HG03097 (cell line): ENCODE measurements at regions not wholly inside any gene's neighbourhood (a gene's known extent, or its start where the extent isn't known, plus 50 kb on each side); places are given as distances from the start of the nearest gene placed in this dataset.
"Not testable (repeated sequence)": the region's sequence is repeated elsewhere in the genome, so short reads cannot be mapped to it uniquely, and the experiment has no call there.

Source experiments
- ATAC-seq: cut with Tn5 transposase; IDR thresholded peaks from one replicate; pipeline ENCODE4 v1.9.1; 2021; ENCODE audit not compliant: unreplicated experiment, low FRiP score

GRCh38 chrX:95953564-95953963, 731.1 kb upstream of the DIAPH2 start:
- no peak for ATAC-seq

GRCh38 chrX:95956745-95957144, 727.9 kb upstream of the DIAPH2 start:
- no peak for ATAC-seq

DNA sequence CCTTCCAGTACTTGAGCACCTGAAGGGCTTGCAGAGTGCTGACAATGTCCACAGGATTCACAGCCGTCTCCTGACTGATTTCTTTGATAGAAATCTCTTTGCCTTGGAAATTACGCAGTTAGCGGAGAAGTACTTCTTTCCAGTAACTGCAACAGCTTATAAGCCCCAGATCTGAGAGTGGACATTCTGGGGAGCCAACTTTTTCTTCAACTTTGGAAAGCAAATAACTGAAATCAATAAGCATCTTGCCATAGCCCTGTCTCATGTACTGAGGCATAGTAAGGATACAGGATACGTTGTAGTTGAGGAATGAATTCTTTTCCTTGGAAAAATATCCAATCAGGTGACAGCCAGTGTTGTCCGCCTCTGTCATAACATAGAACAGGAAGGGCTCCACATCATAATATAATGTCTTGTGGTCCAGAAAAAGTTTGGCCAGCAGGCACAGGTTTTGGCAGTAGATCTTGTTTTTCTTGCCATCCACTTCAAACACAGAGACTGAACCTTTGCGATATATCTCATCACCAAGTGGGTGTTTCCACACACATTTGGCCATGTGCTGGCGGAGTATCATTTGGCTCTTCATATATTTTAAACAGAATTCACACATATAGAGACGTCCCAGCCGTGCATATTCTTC, 711.1 kb upstream of the DIAPH2 start:
- not testable (repeated sequence) for ATAC-seq

GRCh38 chrX:95974096-95974470, 710.6 kb upstream of the DIAPH2 start:
- no peak for ATAC-seq

DNA sequence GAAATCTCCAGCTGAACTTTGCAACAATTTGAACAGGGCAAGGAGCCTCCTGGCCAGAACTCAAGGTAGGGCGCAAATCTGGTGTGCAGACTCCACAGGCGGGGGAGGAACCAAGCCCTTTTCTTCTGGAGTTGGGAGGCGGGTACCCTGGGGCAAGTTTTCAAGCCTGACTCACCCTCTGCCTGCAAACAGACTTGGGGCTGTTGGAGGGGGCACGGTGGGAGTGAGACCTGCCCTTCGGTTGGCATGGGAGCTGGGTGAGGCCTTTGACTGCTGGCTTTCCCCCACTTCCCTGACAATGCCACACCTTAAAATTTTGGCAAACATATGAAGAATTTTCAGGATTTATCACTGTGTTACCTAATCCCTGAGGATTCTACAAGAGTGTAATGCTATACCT, 709.8 kb upstream of the DIAPH2 start:
- no peak for ATAC-seq

GRCh38 chrX:95995583-95995982, 689.1 kb upstream of the DIAPH2 start:
- ATAC-seq: no peak

DNA sequence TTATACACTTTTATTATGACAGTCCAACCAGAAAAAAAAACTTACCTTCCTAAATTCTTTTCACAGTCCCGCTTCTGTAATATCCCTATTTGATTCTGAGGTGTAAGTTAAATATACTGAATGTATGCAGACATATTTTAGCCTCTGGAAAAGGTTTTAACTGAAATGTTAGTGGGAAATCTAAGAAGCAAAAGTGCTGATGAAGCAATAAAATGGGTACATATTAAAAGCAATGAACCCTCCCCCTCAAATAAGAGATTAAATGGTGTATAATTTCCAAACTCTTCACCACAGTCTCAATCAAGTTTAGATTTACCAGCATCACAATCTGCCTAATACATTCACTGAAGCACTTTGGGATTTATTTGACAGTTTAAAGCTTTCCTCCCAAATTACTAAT, 688.3 kb upstream of the DIAPH2 start:
- no peak for ATAC-seq

GRCh38 chrX:96002431-96002830, 682.2 kb upstream of the DIAPH2 start:
- no peak for ATAC-seq

DNA sequence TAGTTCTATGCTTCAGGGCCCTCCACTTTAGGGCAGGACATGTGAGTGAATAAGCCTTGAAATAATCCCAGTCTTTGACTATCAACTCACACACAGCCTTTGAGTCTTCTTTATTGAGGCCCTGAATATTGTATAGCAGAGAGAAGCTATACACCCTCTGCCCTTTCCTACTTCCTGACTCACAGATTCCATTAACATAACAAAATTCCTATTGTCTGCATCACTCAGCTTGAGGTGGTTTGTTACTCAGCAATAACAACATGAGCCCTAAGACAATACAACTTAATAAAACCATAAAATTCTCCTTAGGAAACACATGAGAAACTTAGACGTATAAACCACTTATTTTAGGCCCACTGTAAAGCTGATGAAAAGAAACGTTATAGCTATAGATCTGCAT, 680.3 kb upstream of the DIAPH2 start:
- no peak for ATAC-seq

GRCh38 chrX:96006281-96006680, 678.4 kb upstream of the DIAPH2 start:
- no peak for ATAC-seq

DNA sequence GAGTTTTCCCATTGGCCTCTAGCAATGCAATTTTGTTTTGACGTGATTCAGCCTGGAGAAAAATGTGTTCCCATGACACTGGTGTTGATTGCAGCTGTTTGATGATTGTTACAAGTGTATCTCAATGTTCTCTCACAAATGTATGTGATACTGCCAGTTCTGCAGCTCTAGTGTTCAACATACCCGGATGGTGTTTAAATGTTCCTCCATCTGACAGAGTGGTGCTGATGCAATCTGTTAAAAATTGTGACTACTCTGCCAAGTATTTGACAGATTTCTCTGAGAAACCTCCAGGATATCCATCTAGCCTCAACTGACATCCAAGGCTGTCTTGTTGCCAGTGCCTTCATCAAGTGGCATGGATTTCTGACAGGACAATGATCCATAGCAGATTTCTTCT, 657.2 kb upstream of the DIAPH2 start:
- no peak for ATAC-seq

GRCh38 chrX:96052078-96052477, 632.6 kb upstream of the DIAPH2 start:
- ATAC-seq: no peak

- no peak for ATAC-seq
Observed at GRCh38 chrX:96081891-96082290, 602.8 kb upstream of the DIAPH2 start.

DNA sequence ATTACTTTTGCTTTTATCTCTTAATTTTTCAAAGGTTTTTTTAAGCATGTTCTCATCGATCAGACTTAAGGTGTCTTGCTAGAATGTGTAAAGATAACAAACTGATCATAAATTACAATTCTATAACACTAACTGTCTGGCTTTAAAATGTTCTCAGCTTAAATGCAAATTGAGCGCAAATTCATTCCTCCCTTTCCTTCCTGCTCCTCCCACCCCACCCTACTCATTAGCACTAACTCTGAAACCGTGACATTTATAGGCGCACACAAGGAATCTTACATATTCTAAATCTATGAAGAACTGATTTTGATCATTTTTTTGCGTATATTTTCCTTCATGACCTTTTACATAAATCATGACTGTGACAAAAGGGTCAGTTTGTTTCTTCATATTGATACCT, 590.0 kb upstream of the DIAPH2 start:
- ATAC-seq: no peak

DNA sequence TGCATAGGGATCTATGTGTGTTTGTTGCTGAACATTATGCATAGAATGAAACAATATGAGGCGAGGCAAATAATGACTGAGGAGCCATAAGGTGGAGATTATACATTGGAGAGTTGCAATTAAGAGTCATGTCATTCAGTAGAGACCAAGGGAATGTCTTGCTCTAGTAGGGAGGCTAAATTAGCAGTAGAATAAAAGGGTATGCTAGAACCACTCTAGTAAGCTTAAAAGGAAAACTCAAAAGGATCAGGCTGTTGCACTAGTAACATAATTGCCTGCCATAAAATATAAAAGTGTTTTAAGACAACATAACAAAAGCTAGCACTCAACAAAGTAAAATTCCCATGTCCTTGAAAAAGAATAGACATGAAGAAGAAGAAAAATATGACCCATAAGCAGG, 586.2 kb upstream of the DIAPH2 start:
- ATAC-seq: no peak

GRCh38 chrX:96102997-96103396, 581.6 kb upstream of the DIAPH2 start:
- ATAC-seq: no peak

DNA sequence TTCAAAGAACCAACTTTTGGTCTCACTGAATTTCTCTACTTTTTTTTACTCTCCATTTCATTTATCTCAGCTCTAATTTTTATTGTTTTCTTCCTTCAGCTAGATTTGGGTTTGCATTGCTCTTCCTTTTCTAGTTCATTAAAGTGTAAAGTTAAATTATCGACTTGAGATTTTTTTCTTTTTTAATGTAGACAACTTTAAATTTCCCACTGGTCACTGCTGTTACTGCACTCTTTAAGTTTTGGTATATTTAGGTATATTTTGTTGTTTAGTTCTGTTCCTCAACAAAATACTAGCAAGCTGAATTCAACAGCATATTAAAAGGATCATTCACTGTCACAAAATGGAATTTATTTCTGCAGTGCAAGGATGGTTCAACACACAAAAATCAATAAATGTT, 572.0 kb upstream of the DIAPH2 start:
- no peak for ATAC-seq

- no peak for ATAC-seq
Observed at GRCh38 chrX:96126182-96126581, 558.5 kb upstream of the DIAPH2 start.

- ATAC-seq: not testable (repeated sequence)
Observed at GRCh38 chrX:96128058-96128457, 556.6 kb upstream of the DIAPH2 start.

GRCh38 chrX:96140796-96141195, 543.8 kb upstream of the DIAPH2 start:
- no peak for ATAC-seq

DNA sequence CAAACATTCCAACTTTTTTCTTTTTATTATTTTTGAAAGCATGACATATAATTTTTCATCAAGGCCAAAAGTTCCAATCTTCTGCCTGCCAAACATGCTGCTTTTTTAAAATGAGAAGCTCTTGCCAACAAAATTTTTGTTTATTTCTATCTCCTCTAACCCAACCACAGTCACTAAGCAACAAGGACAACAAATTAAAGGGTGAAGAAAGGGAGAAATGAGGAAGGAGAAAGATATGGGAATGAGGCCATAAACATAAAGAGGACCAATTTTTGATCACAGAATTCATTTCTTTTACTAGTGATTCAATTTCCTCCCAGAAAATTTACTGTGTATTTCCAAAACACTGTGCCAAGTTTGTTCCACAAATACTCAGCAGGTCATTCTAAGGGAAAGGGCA, 537.0 kb upstream of the DIAPH2 start:
- no peak for ATAC-seq

GRCh38 chrX:96170626-96171025, 514.0 kb upstream of the DIAPH2 start:
- no peak for ATAC-seq

- ATAC-seq: no peak
Observed at GRCh38 chrX:96176921-96177320, 507.7 kb upstream of the DIAPH2 start.
